Endodermal cell (in vitro differentiated cells): ENCODE measurements at regions not wholly inside any gene's neighbourhood (a gene's known extent, or its start where the extent isn't known, plus 50 kb on each side); places are given as distances from the start of the nearest gene placed in this dataset.
A peak's percentile ranks its signal among the peaks of the same experiment; 100 is the strongest.

Experiments used
- DNase-seq: peaks from one replicate; pipeline ENCODE4 v3.0.0-alpha.2; 2017
- H3K27ac ChIP-seq: 2 replicates; pipeline ENCODE4 v1.5.1; 2013; ENCODE audit warnings: mild to moderate bottlenecking, low read depth, low read length, moderate library complexity
- H3K27me3 ChIP-seq: 2 replicates; pipeline ENCODE4 v1.6.1; 2013; ENCODE audit warnings: mild to moderate bottlenecking, low read length, moderate library complexity; ENCODE audit not compliant: insufficient read depth, control insufficient read depth, poor library complexity, severe bottlenecking
- H3K36me3 ChIP-seq: 2 replicates; pipeline ENCODE4 v1.7.0; 2013; ENCODE audit warnings: mild to moderate bottlenecking, low read length, moderate library complexity; ENCODE audit not compliant: control insufficient read depth, insufficient read depth
- H3K4me1 ChIP-seq: one replicate; pipeline ENCODE4 v1.7.0; 2013; ENCODE audit warnings: low read length; ENCODE audit not compliant: control insufficient read depth, insufficient read depth
- H3K4me3 ChIP-seq: 2 replicates; pipeline ENCODE4 v1.5.1; 2013; ENCODE audit warnings: mild to moderate bottlenecking, low read length, moderate library complexity
- H3K9ac ChIP-seq: 2 replicates; pipeline ENCODE4 v1.6.1; 2013; ENCODE audit warnings: mild to moderate bottlenecking, low read length, moderate library complexity; ENCODE audit not compliant: poor library complexity, severe bottlenecking; ENCODE audit errors: extremely low read depth
- H3K9me3 ChIP-seq: 2 replicates; pipeline ENCODE4 v1.6.1; 2013; ENCODE audit warnings: mild to moderate bottlenecking, low read length, moderate library complexity; ENCODE audit not compliant: control insufficient read depth
- H3K27ac Mint-ChIP-seq: 2 replicates; pipeline ENCODE4 v1.8.0; 2020; ENCODE audit warnings: mixed read lengths
- H3K27me3 Mint-ChIP-seq: 2 replicates; pipeline ENCODE4 v1.8.0; 2021; ENCODE audit warnings: mild to moderate bottlenecking, mixed read lengths; ENCODE audit not compliant: insufficient read depth
- H3K36me3 Mint-ChIP-seq: 2 replicates; pipeline ENCODE4 v1.8.0; 2020; ENCODE audit warnings: low read depth, mixed read lengths
- H3K4me1 Mint-ChIP-seq: 2 replicates; pipeline ENCODE4 v1.8.0; 2020; ENCODE audit warnings: mixed read lengths
- H3K4me3 Mint-ChIP-seq: 2 replicates; pipeline ENCODE4 v1.8.0; 2020; ENCODE audit warnings: mild to moderate bottlenecking, moderate library complexity, mixed read lengths
- H3K9me3 Mint-ChIP-seq: 2 replicates; pipeline ENCODE4 v1.8.0; 2020; ENCODE audit warnings: mild to moderate bottlenecking, mixed read lengths
- CTCF ChIP-seq: fragments of 200-600 bp; sonication (generic); conservative IDR thresholded peaks from 2 replicates; pipeline ENCODE4 v1.5.0; 2021; ENCODE audit warnings: antibody characterized with exemption, mild to moderate bottlenecking
- WGBS, 2 experiments: methylation state at CpG; one replicate each; pipeline versions ENCODE4 v1.1.5 to v1.1.7; 2013; ENCODE audit warnings: missing lambda C conversion rate in 2 of 2, mixed read lengths in 1 of 2; ENCODE audit not compliant: insufficient coverage in 1 of 2, insufficient read length in 1 of 2; 5-methylcytosine and 5-hydroxymethylcytosine counted together

GRCh38 chr2:129798626-129799025, 180.8 kb upstream of the RAB6C start:
- H3K27me3 Mint-ChIP-seq: peaks cover 2% of the 10 kb centered on the region
- Histone ChIP-seq H3K4me1 (no peaks in the 10 kb centered on the region), H3K9ac (no peak overlapping the region), H3K4me3 (no peak overlapping the region), H3K36me3 (no peaks in the 10 kb centered on the region), H3K9me3 (no peaks in the 10 kb centered on the region), H3K27me3 (no peaks in the 10 kb centered on the region), H3K27ac (no peak overlapping the region)
- no peaks in the 10 kb centered on the region for H3K9me3 Mint-ChIP-seq
- TF ChIP-seq CTCF: no peak
- H3K4me3 Mint-ChIP-seq: no peak overlapping the region
- H3K36me3 Mint-ChIP-seq: no peaks in the 10 kb centered on the region
- WGBS, 2 experiments: 91 to 97% methylated on average over 7 to 9 of the region's 9 CpGs
- DNase-seq: peak; percentile 35
- H3K27ac Mint-ChIP-seq: no peak overlapping the region
- H3K4me1 Mint-ChIP-seq: peaks cover 17% of the 10 kb centered on the region

- no peak overlapping the region for H3K27ac ChIP-seq
- no peaks in the 10 kb centered on the region for H3K4me1 ChIP-seq
- no peak overlapping the region for H3K4me3 ChIP-seq
- H3K36me3 Mint-ChIP-seq: no peaks in the 10 kb centered on the region
- peaks cover 17% of the 10 kb centered on the region for H3K4me1 Mint-ChIP-seq
- TF ChIP-seq CTCF: no peak
- H3K27ac Mint-ChIP-seq: no peak overlapping the region
- no peak overlapping the region for H3K9ac ChIP-seq
- H3K4me3 Mint-ChIP-seq: no peak overlapping the region
- H3K9me3 ChIP-seq: no peaks in the 10 kb centered on the region
- H3K9me3 Mint-ChIP-seq: no peaks in the 10 kb centered on the region
- 93 to 94% methylated on average over 12 to 18 of the region's 18 CpGs for WGBS, 2 experiments
- no peaks in the 10 kb centered on the region for H3K36me3 ChIP-seq
- peaks cover 2% of the 10 kb centered on the region for H3K27me3 Mint-ChIP-seq
- no peaks in the 10 kb centered on the region for H3K27me3 ChIP-seq
- peak; percentile 33 for DNase-seq
These were observed 180.2 kb upstream of the RAB6C start for GRCh38 chr2:129799036-129799958.

GRCh38 chr2:129800285-129800684, 179.2 kb upstream of the RAB6C start:
- no peak for TF ChIP-seq CTCF
- no peak overlapping the region for H3K9ac ChIP-seq
- H3K4me1 ChIP-seq: no peaks in the 10 kb centered on the region
- H3K36me3 ChIP-seq: no peaks in the 10 kb centered on the region
- H3K36me3 Mint-ChIP-seq: no peaks in the 10 kb centered on the region
- WGBS, 2 experiments: 90 to 94% methylated on average over 3 to 5 of the region's 5 CpGs
- H3K27me3 Mint-ChIP-seq: peaks cover 2% of the 10 kb centered on the region
- no peaks in the 10 kb centered on the region for H3K9me3 ChIP-seq
- H3K4me3 ChIP-seq: no peak overlapping the region
- no peak overlapping the region for H3K27ac ChIP-seq
- H3K27me3 ChIP-seq: no peaks in the 10 kb centered on the region
- H3K9me3 Mint-ChIP-seq: no peaks in the 10 kb centered on the region
- no peak overlapping the region for H3K27ac Mint-ChIP-seq
- H3K4me1 Mint-ChIP-seq: peaks cover 17% of the 10 kb centered on the region
- no peak for DNase-seq
- H3K4me3 Mint-ChIP-seq: no peak overlapping the region
